K562 (cell line): ENCODE measurements at regions not wholly inside any gene's neighbourhood (a gene's known extent, or its start where the extent isn't known, plus 50 kb on each side); places are given as distances from the start of the nearest gene placed in this dataset.

Experiments used
- ATAC-seq: fragments of 200-7000 bp; cut with Tn5 transposase; 3 replicates; pipeline ENCODE4 v1.9.1; 2020; ENCODE audit warnings: moderate library complexity
- BruUV-seq: library from RNA; stranded (reverse); fragments of 400-500 nt; replicated peaks from 2 replicates; lab custom pipeline; 2021; lab: Mats Ljungman, UMichigan
- CTCF ChIA-PET: fragments of 300-600 bp; formaldehyde crosslinking; extraction: SDS; loops from one replicate; lab custom pipeline; 2021; ENCODE audit warnings: low intra/inter-chr PET ratio; lab: Yijun Ruan, JAX
- POLR2A ChIA-PET: fragments of 300-600, 350-650 bp; sonication (Branson Sonifier 250); formaldehyde crosslinking; extraction: SDS; loops from one replicate; lab custom pipeline; 2021; ENCODE audit warnings: antibody characterized with exemption, inconsistent platforms; lab: Yijun Ruan, JAX
- DNase-seq, 4 experiments: peaks; one replicate each; pipeline versions ENCODE4 v3.0.0 to v3.0.0-alpha.2; 2011 to 2018; ENCODE audit warnings: low spot score in 3 of 4, mixed read lengths in 3 of 4; ENCODE audit errors: extremely low read depth in 1 of 4
- FAIRE-seq: peaks from 2 replicates; lab custom pipeline; 2011; peaks lifted over from hg19 to GRCh38; lab: Jason Lieb, UNC
- H2AFZ ChIP-seq: 2 replicates; pipeline ENCODE4 v1.6.0; 2011; ENCODE audit warnings: low read depth, low read length, control low read depth, inconsistent platforms
- H3K27ac ChIP-seq: fragments of 200-600 bp; 3 replicates; pipeline ENCODE4 v1.8.0; 2011; ENCODE audit warnings: low read depth, mild to moderate bottlenecking, control low read depth, inconsistent platforms, low read length, moderate library complexity, mixed read lengths; ENCODE audit errors: extremely low read depth
- H3K27me3 ChIP-seq, 2 experiments: fragments of 300-600 bp in 1 of 2; 2 replicates in 1 of 2; 3 replicates in 1 of 2; pipeline versions ENCODE4 v1.6.0 to v1.8.0; 2011; ENCODE audit warnings: inconsistent platforms in 2 of 2, low read length in 2 of 2, mild to moderate bottlenecking in 1 of 2, mixed read lengths in 1 of 2, moderate library complexity in 1 of 2; ENCODE audit not compliant: control insufficient read depth in 2 of 2, insufficient read depth in 2 of 2
- H3K36me3 ChIP-seq: fragments of 300-600 bp; 3 replicates; pipeline ENCODE4 v1.8.0; 2011; ENCODE audit warnings: mild to moderate bottlenecking, low read length, inconsistent platforms; ENCODE audit not compliant: control insufficient read depth, insufficient read depth
- H3K4me1 ChIP-seq, 2 experiments: fragments of 200-600 bp in 1 of 2; replicated peaks in 1 of 2; 2 replicates in 1 of 2; 3 replicates in 1 of 2; pipeline versions ENCODE4 v1.5.1 to v1.8.0; 2011; ENCODE audit warnings: inconsistent platforms in 2 of 2, low read length in 2 of 2, mild to moderate bottlenecking in 1 of 2, mixed read lengths in 1 of 2, moderate library complexity in 1 of 2; ENCODE audit not compliant: control insufficient read depth in 2 of 2, insufficient read depth in 2 of 2
- H3K4me2 ChIP-seq: 2 replicates; pipeline ENCODE4 v1.6.1; 2011; ENCODE audit warnings: low read length, control low read depth, inconsistent platforms, mixed read lengths; ENCODE audit not compliant: insufficient read depth
- H3K4me3 ChIP-seq: fragments of 200-600 bp; sonication (generic), shearing (Covaris generic); 2 replicates; pipeline ENCODE4 v1.5.1; 2016; ENCODE audit warnings: control low read depth, inconsistent platforms
- H3K79me2 ChIP-seq: fragments of 200-600 bp; 3 replicates; pipeline ENCODE4 v1.8.0; 2011; ENCODE audit warnings: low read length, inconsistent platforms; ENCODE audit not compliant: control insufficient read depth, insufficient read depth
- H3K9ac ChIP-seq, 2 experiments: 2 replicates each; pipeline versions ENCODE4 v1.6.0 to v1.6.1; 2011; ENCODE audit warnings: low read depth in 2 of 2, low read length in 2 of 2, control low read depth in 1 of 2, inconsistent platforms in 1 of 2, mild to moderate bottlenecking in 1 of 2, mixed read lengths in 1 of 2; ENCODE audit not compliant: insufficient read depth in 1 of 2
- H3K9me1 ChIP-seq: one replicate; pipeline ENCODE4 v1.6.0; 2011; ENCODE audit warnings: inconsistent platforms, mild to moderate bottlenecking, low read length, moderate library complexity; ENCODE audit not compliant: control insufficient read depth, insufficient read depth
- H3K9me3 ChIP-seq: replicated peaks from 2 replicates; pipeline ENCODE4 v1.5.1; 2011; ENCODE audit warnings: low read depth, low read length, inconsistent platforms; ENCODE audit not compliant: control insufficient read depth, insufficient read depth
- H4K20me1 ChIP-seq: replicated peaks from 2 replicates; pipeline ENCODE4 v1.6.1; 2011; ENCODE audit warnings: low read length, inconsistent platforms, mixed read lengths; ENCODE audit not compliant: control insufficient read depth, insufficient read depth
- CBFA2T3 ChIP-seq: fragments of 450-650 bp; IDR thresholded peaks from 2 replicates; pipeline ENCODE4 v1.6.1; 2017
- ESRRB ChIP-seq: fragments of 250-450 bp; sonication (Bioruptor Pico); IDR thresholded peaks from 2 replicates; pipeline ENCODE4 v1.5.0; 2020; ENCODE audit warnings: mild to moderate bottlenecking, moderate library complexity, borderline replicate concordance
- GTF2F1 ChIP-seq: IDR thresholded peaks from 2 replicates; pipeline ENCODE4 v1.6.1; 2011; ENCODE audit warnings: low read depth, low read length, improper control_type of control experiment
- HNRNPUL1 ChIP-seq: fragments of 200-400 bp; formaldehyde crosslinking; IDR thresholded peaks from 2 replicates; pipeline ENCODE4 v1.6.1; 2017; ENCODE audit warnings: low read length
- L3MBTL2 ChIP-seq: fragments of 450-650 bp; IDR thresholded peaks from 2 replicates; pipeline ENCODE4 v1.6.1; 2016; ENCODE audit warnings: mild to moderate bottlenecking, moderate library complexity
- MAFK ChIP-seq: IDR thresholded peaks from 2 replicates; pipeline ENCODE4 v1.6.1; 2011; ENCODE audit warnings: low read length, improper control_type of control experiment
- NCOA4 ChIP-seq: fragments of 450-650 bp; IDR thresholded peaks from 2 replicates; pipeline ENCODE4 v1.6.1; 2018; ENCODE audit warnings: mild to moderate bottlenecking; ENCODE audit not compliant: partially characterized antibody
- NR2C1 ChIP-seq, 2 experiments: fragments of 450-650 bp; IDR thresholded peaks; 2 replicates each; pipeline ENCODE4 v1.6.1; 2017; ENCODE audit warnings: mild to moderate bottlenecking in 2 of 2, antibody characterized with exemption in 1 of 2, inconsistent platforms in 1 of 2, missing compliant biosample characterization in 1 of 2, missing genetic modification characterization in 1 of 2
- SRSF1 ChIP-seq: fragments of 200-400 bp; formaldehyde crosslinking; IDR thresholded peaks from 2 replicates; pipeline ENCODE4 v1.6.1; 2017; ENCODE audit warnings: mild to moderate bottlenecking, low read depth, low read length, moderate library complexity
- TOE1 ChIP-seq, 2 experiments: fragments of 450-650 bp in 1 of 2; sonication (generic) in 1 of 2; formaldehyde crosslinking in 1 of 2; IDR thresholded peaks; 2 replicates each; pipeline versions ENCODE4 v1.7.1 to v1.8.0; 2016 to 2022; ENCODE audit warnings: borderline replicate concordance in 2 of 2, mild to moderate bottlenecking in 2 of 2, antibody characterized with exemption in 1 of 2, inconsistent platforms in 1 of 2, low read depth in 1 of 2, missing genetic modification reagents in 1 of 2, moderate library complexity in 1 of 2
- WGBS: fragments of 100-300 bp; shearing (Covaris generic); methylation state at CpG from one replicate; pipeline ENCODE4 v1.1.6; 2016; ENCODE audit warnings: low coverage, mixed read lengths; ENCODE audit not compliant: insufficient coverage; ENCODE audit errors: missing lambda C conversion rate; 5-methylcytosine and 5-hydroxymethylcytosine counted together
- in situ Hi-C: fragments of 300-500 bp; cut with MboI; formaldehyde crosslinking; loops from 4 replicates; pipeline ENCODE4 v1.15.0; 2018; ENCODE audit warnings: inconsistent platforms, mixed read lengths
- intact Hi-C: fragments of 100-400 bp; cut with micrococcal nuclease; formaldehyde crosslinking; loops from 2 replicates; pipeline ENCODE4 v1.14.2; 2022
- TF ChIP-seq, protein P1 (sequence below), 2 experiments: IDR thresholded peaks; 2 replicates each; pipeline ENCODE4 v1.6.1; 2011; ENCODE audit warnings: borderline replicate concordance in 1 of 2, control low read depth in 1 of 2, low read depth in 1 of 2, low read length in 1 of 2, mild to moderate bottlenecking in 1 of 2, mixed read lengths in 1 of 2, moderate library complexity in 1 of 2; ENCODE audit not compliant: insufficient read depth in 1 of 2, insufficient read length in 1 of 2, poor library complexity in 1 of 2, severe bottlenecking in 1 of 2; ENCODE audit errors: extremely low read depth in 1 of 2

GRCh38 chr7:106372595-106373318 is 88.0 kb upstream of the NAMPT start (continued):
- no peak for TF ChIP-seq NCOA4
- TF ChIP-seq, protein P1, sequence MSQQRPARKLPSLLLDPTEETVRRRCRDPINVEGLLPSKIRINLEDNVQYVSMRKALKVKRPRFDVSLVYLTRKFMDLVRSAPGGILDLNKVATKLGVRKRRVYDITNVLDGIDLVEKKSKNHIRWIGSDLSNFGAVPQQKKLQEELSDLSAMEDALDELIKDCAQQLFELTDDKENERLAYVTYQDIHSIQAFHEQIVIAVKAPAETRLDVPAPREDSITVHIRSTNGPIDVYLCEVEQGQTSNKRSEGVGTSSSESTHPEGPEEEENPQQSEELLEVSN (IDR thresholded peaks at IDR 0.05; ENCODE audit: borderline replicate concordance in 1 of 2, extremely low read depth in 1 of 2, insufficient read depth in 1 of 2, insufficient read length in 1 of 2, low read depth in 1 of 2, low read length in 1 of 2, poor library complexity in 1 of 2, severe bottlenecking in 1 of 2): peak; percentile 43 to 77
- TF ChIP-seq L3MBTL2: peak; percentile 82

- H3K4me3 ChIP-seq: no peak overlapping the region
- no peaks in the 10 kb centered on the region for H3K9me1 ChIP-seq
- DNase-seq (no peak), ATAC-seq (no peak), FAIRE-seq (no peak)
- no peak overlapping the region for H3K9ac ChIP-seq
- H3K4me1 ChIP-seq: peaks cover 0 to 9% of the 10 kb centered on the region in 2 experiments; a peak in 3 of 5 replicates
- H3K9me3 ChIP-seq: no peaks in the 10 kb centered on the region
- CTCF ChIA-PET: no interaction called here
- H4K20me1 ChIP-seq: no peaks in the 10 kb centered on the region
- in situ Hi-C loops: loop anchor here (5.0 kb wide), 1 partner anchor 195 kb away; no protein-coding TSS in a partner anchor
- BruUV-seq: no TSS peak
- intact Hi-C loops: loop anchor here (5.0 kb wide), 1 partner anchor 365 kb away; no protein-coding TSS in a partner anchor
- H3K27ac ChIP-seq: no peak overlapping the region
- H3K4me2 ChIP-seq: no peak overlapping the region
- H2AFZ ChIP-seq: peak overlapping the region; percentile 60
- H3K27me3 ChIP-seq: no peaks in the 10 kb centered on the region
- H3K79me2 ChIP-seq: no peaks in the 10 kb centered on the region
- TF ChIP-seq TOE1 (IDR thresholded peaks at IDR 0.05; ENCODE audit: borderline replicate concordance): no peak
- TF ChIP-seq TOE1 (CRISPR knock-in tag; IDR thresholded peaks at IDR 0.05; ENCODE audit: borderline replicate concordance, low read depth): no peak
- no peak for TF ChIP-seq SRSF1
- no peak for TF ChIP-seq HNRNPUL1
- TF ChIP-seq NR2C1 (IDR thresholded peaks at IDR 0.05): no peak
- 0 out of 2 replicates have a peak, but pooled peaks have one; percentile 5 for TF ChIP-seq NR2C1 (tag; IDR thresholded peaks at IDR 0.05)
- no peak for TF ChIP-seq MAFK
- TF ChIP-seq CBFA2T3: no peak
- TF ChIP-seq ESRRB (CRISPR knock-in tag): no peak
- no peak for TF ChIP-seq GTF2F1
- H3K36me3 ChIP-seq: no peaks in the 10 kb centered on the region
- POLR2A ChIA-PET: interaction anchor here (0.8 to 0.9 kb wide), 2 partner anchors 23 to 487 kb away, joined by 3 read pairs; no protein-coding TSS in a partner anchor
- WGBS: 18% methylated on average over 2 of the region's 2 CpGs
Observed at GRCh38 chr7:106372126-106372525, 87.3 kb upstream of the NAMPT start.
